ENCODE measurements at regions not wholly inside any gene's neighbourhood (a gene's known extent, or its start where the extent isn't known, plus 50 kb on each side); places are given as distances from the start of the nearest gene placed in this dataset.

DNA sequence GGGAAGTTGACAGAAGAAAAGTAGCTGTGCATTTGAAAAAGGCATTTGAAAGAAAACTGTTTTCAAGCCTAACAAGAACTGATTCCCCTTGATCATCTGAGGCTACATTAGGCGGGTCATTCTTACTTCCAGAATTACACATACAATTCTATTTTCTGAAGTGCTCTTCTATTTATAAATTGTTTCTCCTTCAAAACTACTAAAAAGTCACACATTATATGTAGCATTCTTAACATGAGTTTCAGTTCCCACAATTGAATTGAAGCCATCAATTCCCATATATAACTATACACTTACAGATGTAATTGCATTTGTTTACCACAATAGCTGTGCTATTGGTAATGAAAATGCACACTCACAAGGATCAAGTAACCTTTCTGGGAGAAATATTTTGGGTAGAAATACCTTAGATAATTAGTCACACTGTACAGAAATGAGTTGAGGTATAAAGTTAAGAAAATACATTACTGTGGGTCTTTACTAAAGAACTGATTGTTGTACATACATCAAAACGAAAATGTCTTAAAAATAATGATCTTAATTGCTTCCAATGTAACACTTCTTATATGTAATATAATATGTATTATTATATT lies 1688.0 kb upstream of the AGA start:
- BruUV-seq (replicated peaks) = no TSS peak
- no peaks in the 10 kb centered on the region for H3K9me2 ChIP-seq (ENCODE audit: insufficient read depth)

More for the DNA sequence above, 1688.0 kb upstream of the AGA start:
- no peak overlapping the region for H3K4me2 ChIP-seq (ENCODE audit: low read length)
- H3K4me1 ChIP-seq (ENCODE audit: control insufficient read depth in 1 of 2, insufficient read depth in 2 of 2, low read length in 2 of 2) = no peaks in the 10 kb centered on the region
- H4K20me1 ChIP-seq (ENCODE audit: insufficient read depth) = no peaks in the 10 kb centered on the region
- no peak for DNase-seq (ENCODE audit: low read depth, low spot score)
- ChIA-PET CTCF (no interaction called here), RAD21 (ENCODE audit: low non-redundant PET in 1 of 2, low total read pairs in 2 of 2, uncharacterized antibody in 2 of 2, unreplicated experiment in 2 of 2) (no interaction called here), POLR2A (no interaction called here)
- no peak overlapping the region for H3K4me3 ChIP-seq (replicated peaks in 1 of 2; ENCODE audit: low read depth in 1 of 2, low read length in 2 of 2)
- no peaks in the 10 kb centered on the region for H3K27me3 ChIP-seq (ENCODE audit: insufficient read depth, low read length)
- TF ChIP-seq CEBPB (IDR thresholded peaks at IDR 0.05; ENCODE audit: low read depth) = no peak
- no peak for TF ChIP-seq SRF (IDR thresholded peaks at IDR 0.05; ENCODE audit: low read depth)
- TF ChIP-seq FOSL1 (IDR thresholded peaks at IDR 0.05; ENCODE audit: low read depth) = no peak
- no peak for TF ChIP-seq RAD21 (IDR thresholded peaks at IDR 0.05; ENCODE audit: low read depth)
- TF ChIP-seq SIN3A (IDR thresholded peaks at IDR 0.05; ENCODE audit: low read depth) = no peak
- TF ChIP-seq TCF7L2 (IDR thresholded peaks at IDR 0.05; ENCODE audit: borderline replicate concordance, extremely low read depth, insufficient read depth, insufficient read length) = no peak
- no peak for TF ChIP-seq POLR2A (IDR thresholded peaks at IDR 0.05; ENCODE audit: borderline replicate concordance, extremely low read depth, insufficient read depth, insufficient read length)
- no peak for TF ChIP-seq EZH2 (IDR thresholded peaks at IDR 0.05)
- TF ChIP-seq, protein P1, sequence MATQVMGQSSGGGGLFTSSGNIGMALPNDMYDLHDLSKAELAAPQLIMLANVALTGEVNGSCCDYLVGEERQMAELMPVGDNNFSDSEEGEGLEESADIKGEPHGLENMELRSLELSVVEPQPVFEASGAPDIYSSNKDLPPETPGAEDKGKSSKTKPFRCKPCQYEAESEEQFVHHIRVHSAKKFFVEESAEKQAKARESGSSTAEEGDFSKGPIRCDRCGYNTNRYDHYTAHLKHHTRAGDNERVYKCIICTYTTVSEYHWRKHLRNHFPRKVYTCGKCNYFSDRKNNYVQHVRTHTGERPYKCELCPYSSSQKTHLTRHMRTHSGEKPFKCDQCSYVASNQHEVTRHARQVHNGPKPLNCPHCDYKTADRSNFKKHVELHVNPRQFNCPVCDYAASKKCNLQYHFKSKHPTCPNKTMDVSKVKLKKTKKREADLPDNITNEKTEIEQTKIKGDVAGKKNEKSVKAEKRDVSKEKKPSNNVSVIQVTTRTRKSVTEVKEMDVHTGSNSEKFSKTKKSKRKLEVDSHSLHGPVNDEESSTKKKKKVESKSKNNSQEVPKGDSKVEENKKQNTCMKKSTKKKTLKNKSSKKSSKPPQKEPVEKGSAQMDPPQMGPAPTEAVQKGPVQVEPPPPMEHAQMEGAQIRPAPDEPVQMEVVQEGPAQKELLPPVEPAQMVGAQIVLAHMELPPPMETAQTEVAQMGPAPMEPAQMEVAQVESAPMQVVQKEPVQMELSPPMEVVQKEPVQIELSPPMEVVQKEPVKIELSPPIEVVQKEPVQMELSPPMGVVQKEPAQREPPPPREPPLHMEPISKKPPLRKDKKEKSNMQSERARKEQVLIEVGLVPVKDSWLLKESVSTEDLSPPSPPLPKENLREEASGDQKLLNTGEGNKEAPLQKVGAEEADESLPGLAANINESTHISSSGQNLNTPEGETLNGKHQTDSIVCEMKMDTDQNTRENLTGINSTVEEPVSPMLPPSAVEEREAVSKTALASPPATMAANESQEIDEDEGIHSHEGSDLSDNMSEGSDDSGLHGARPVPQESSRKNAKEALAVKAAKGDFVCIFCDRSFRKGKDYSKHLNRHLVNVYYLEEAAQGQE (IDR thresholded peaks at IDR 0.05; ENCODE audit: low read depth) = no peak
- no peak for TF ChIP-seq ELF1 (IDR thresholded peaks at IDR 0.05; ENCODE audit: borderline replicate concordance, low read depth)
- TF ChIP-seq YY1 (IDR thresholded peaks at IDR 0.05; ENCODE audit: extremely low read depth, insufficient replicate concordance, low read depth, low read length) = no peak
- TF ChIP-seq, protein P2, sequence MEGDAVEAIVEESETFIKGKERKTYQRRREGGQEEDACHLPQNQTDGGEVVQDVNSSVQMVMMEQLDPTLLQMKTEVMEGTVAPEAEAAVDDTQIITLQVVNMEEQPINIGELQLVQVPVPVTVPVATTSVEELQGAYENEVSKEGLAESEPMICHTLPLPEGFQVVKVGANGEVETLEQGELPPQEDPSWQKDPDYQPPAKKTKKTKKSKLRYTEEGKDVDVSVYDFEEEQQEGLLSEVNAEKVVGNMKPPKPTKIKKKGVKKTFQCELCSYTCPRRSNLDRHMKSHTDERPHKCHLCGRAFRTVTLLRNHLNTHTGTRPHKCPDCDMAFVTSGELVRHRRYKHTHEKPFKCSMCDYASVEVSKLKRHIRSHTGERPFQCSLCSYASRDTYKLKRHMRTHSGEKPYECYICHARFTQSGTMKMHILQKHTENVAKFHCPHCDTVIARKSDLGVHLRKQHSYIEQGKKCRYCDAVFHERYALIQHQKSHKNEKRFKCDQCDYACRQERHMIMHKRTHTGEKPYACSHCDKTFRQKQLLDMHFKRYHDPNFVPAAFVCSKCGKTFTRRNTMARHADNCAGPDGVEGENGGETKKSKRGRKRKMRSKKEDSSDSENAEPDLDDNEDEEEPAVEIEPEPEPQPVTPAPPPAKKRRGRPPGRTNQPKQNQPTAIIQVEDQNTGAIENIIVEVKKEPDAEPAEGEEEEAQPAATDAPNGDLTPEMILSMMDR (IDR thresholded peaks at IDR 0.05 in 2 of 3, conservative IDR thresholded peaks at IDR 0.05 in 1 of 3; ENCODE audit: borderline replicate concordance in 1 of 3, insufficient read depth in 1 of 3, low read depth in 2 of 3, low read length in 2 of 3) = no peak
- TF ChIP-seq EZH2phosphoT487 (IDR thresholded peaks at IDR 0.05; ENCODE audit: borderline replicate concordance) = no peak
- TF ChIP-seq, protein P3, sequence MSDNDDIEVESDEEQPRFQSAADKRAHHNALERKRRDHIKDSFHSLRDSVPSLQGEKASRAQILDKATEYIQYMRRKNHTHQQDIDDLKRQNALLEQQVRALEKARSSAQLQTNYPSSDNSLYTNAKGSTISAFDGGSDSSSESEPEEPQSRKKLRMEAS (IDR thresholded peaks at IDR 0.05) = no peak
- TF ChIP-seq, protein P4, sequence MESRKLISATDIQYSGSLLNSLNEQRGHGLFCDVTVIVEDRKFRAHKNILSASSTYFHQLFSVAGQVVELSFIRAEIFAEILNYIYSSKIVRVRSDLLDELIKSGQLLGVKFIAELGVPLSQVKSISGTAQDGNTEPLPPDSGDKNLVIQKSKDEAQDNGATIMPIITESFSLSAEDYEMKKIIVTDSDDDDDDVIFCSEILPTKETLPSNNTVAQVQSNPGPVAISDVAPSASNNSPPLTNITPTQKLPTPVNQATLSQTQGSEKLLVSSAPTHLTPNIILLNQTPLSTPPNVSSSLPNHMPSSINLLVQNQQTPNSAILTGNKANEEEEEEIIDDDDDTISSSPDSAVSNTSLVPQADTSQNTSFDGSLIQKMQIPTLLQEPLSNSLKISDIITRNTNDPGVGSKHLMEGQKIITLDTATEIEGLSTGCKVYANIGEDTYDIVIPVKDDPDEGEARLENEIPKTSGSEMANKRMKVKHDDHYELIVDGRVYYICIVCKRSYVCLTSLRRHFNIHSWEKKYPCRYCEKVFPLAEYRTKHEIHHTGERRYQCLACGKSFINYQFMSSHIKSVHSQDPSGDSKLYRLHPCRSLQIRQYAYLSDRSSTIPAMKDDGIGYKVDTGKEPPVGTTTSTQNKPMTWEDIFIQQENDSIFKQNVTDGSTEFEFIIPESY (IDR thresholded peaks at IDR 0.05; ENCODE audit: extremely low read depth, insufficient replicate concordance, low read length) = no peak
- TF ChIP-seq, protein P5, sequence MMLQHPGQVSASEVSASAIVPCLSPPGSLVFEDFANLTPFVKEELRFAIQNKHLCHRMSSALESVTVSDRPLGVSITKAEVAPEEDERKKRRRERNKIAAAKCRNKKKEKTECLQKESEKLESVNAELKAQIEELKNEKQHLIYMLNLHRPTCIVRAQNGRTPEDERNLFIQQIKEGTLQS (IDR thresholded peaks at IDR 0.05) = no peak
- TF ChIP-seq CBX3 (IDR thresholded peaks at IDR 0.05; ENCODE audit: low read depth) = no peak
- TF ChIP-seq ZFX (IDR thresholded peaks at IDR 0.05) = no peak
- TF ChIP-seq ZNF274 (IDR thresholded peaks at IDR 0.05; ENCODE audit: low read depth, low read length) = no peak
- no peaks in the 10 kb centered on the region for H3K9me3 ChIP-seq (ENCODE audit: control insufficient read depth in 1 of 2, insufficient read depth in 1 of 2, low read depth in 1 of 2, low read length in 2 of 2)
- no peak overlapping the region for H3K27ac ChIP-seq (ENCODE audit: low read depth, low read length)
- no peak for ATAC-seq
- no peaks in the 10 kb centered on the region for H3K36me3 ChIP-seq (ENCODE audit: control insufficient read depth in 1 of 2, insufficient read depth in 2 of 2, low read length in 2 of 2)
- H3K9ac ChIP-seq (ENCODE audit: low read length) = no peak overlapping the region
- H2AFZ ChIP-seq (ENCODE audit: low read depth, low read length, poor library complexity, severe bottlenecking) = no peak overlapping the region
- intact Hi-C loops (cut with micrococcal nuclease) = no loop called here
- no peaks in the 10 kb centered on the region for H3K79me2 ChIP-seq (ENCODE audit: insufficient read depth, low read length)

All from HCT116 (cell line).